ENCODE measurements at regions not wholly inside any gene's neighbourhood (a gene's known extent, or its start where the extent isn't known, plus 50 kb on each side); places are given as distances from the start of the nearest gene placed in this dataset.

GRCh38 chr5:68444833-68445232 is 229.3 kb downstream of the PIK3R1 start:
- TF ChIP-seq, protein P1, sequence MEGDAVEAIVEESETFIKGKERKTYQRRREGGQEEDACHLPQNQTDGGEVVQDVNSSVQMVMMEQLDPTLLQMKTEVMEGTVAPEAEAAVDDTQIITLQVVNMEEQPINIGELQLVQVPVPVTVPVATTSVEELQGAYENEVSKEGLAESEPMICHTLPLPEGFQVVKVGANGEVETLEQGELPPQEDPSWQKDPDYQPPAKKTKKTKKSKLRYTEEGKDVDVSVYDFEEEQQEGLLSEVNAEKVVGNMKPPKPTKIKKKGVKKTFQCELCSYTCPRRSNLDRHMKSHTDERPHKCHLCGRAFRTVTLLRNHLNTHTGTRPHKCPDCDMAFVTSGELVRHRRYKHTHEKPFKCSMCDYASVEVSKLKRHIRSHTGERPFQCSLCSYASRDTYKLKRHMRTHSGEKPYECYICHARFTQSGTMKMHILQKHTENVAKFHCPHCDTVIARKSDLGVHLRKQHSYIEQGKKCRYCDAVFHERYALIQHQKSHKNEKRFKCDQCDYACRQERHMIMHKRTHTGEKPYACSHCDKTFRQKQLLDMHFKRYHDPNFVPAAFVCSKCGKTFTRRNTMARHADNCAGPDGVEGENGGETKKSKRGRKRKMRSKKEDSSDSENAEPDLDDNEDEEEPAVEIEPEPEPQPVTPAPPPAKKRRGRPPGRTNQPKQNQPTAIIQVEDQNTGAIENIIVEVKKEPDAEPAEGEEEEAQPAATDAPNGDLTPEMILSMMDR (IDR thresholded peaks at IDR 0.05), result no peak
- TF ChIP-seq EZH2 (IDR thresholded peaks at IDR 0.05; ENCODE audit: borderline replicate concordance, insufficient read depth, low read depth, low read length, poor library complexity, severe bottlenecking), result no peak
